ENCODE measurements at regions not wholly inside any gene's neighbourhood (a gene's known extent, or its start where the extent isn't known, plus 50 kb on each side); places are given as distances from the start of the nearest gene placed in this dataset.

DNA sequence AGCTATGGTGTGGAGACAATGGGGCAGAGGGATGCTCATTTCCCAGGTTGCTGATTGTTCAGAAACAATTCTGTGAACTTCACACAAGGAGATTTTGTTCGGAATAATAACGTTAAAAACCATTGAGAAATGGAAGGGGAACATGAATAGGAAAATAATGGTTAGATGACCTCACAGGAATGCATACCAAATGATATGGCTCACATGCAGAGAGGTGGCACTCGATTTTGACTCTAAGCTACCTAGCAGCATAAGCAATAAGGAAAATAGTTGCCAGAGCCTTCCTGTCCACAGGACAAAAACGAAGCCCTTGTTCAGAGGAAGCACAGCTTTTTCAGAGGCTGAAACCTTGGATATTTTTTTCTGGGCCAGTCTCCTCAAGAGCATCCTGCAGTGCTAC, 293.1 kb downstream of the ZEB1 start (continued):
- TF ChIP-seq, protein P1, sequence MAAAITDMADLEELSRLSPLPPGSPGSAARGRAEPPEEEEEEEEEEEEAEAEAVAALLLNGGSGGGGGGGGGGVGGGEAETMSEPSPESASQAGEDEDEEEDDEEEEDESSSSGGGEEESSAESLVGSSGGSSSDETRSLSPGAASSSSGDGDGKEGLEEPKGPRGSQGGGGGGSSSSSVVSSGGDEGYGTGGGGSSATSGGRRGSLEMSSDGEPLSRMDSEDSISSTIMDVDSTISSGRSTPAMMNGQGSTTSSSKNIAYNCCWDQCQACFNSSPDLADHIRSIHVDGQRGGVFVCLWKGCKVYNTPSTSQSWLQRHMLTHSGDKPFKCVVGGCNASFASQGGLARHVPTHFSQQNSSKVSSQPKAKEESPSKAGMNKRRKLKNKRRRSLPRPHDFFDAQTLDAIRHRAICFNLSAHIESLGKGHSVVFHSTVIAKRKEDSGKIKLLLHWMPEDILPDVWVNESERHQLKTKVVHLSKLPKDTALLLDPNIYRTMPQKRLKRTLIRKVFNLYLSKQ (tag by site-specific recombination; IDR thresholded peaks at IDR 0.05; ENCODE audit: borderline replicate concordance), result no peak
- TF ChIP-seq ZNF473 (tag by site-specific recombination; IDR thresholded peaks at IDR 0.05), result no peak
- TF ChIP-seq ZNF837 (tag by site-specific recombination; IDR thresholded peaks at IDR 0.05), result no peak
- no peak for TF ChIP-seq ZNF585B (tag by site-specific recombination; IDR thresholded peaks at IDR 0.05)
- no peak for TF ChIP-seq ZIC2 (tag by site-specific recombination; IDR thresholded peaks at IDR 0.05)
- no peak for TF ChIP-seq ZNF140 (tag by site-specific recombination; IDR thresholded peaks at IDR 0.05)
- TF ChIP-seq, protein P2, sequence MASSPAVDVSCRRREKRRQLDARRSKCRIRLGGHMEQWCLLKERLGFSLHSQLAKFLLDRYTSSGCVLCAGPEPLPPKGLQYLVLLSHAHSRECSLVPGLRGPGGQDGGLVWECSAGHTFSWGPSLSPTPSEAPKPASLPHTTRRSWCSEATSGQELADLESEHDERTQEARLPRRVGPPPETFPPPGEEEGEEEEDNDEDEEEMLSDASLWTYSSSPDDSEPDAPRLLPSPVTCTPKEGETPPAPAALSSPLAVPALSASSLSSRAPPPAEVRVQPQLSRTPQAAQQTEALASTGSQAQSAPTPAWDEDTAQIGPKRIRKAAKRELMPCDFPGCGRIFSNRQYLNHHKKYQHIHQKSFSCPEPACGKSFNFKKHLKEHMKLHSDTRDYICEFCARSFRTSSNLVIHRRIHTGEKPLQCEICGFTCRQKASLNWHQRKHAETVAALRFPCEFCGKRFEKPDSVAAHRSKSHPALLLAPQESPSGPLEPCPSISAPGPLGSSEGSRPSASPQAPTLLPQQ (tag by site-specific recombination; IDR thresholded peaks at IDR 0.05), result no peak
- TF ChIP-seq, protein P3, sequence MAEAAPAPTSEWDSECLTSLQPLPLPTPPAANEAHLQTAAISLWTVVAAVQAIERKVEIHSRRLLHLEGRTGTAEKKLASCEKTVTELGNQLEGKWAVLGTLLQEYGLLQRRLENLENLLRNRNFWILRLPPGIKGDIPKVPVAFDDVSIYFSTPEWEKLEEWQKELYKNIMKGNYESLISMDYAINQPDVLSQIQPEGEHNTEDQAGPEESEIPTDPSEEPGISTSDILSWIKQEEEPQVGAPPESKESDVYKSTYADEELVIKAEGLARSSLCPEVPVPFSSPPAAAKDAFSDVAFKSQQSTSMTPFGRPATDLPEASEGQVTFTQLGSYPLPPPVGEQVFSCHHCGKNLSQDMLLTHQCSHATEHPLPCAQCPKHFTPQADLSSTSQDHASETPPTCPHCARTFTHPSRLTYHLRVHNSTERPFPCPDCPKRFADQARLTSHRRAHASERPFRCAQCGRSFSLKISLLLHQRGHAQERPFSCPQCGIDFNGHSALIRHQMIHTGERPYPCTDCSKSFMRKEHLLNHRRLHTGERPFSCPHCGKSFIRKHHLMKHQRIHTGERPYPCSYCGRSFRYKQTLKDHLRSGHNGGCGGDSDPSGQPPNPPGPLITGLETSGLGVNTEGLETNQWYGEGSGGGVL (tag by site-specific recombination; IDR thresholded peaks at IDR 0.05), result no peak
- no peak for TF ChIP-seq ZNF112 (tag by site-specific recombination; IDR thresholded peaks at IDR 0.05)
- TF ChIP-seq ZNF221 (tag by site-specific recombination; IDR thresholded peaks at IDR 0.05; ENCODE audit: borderline replicate concordance), result no peak
- no peak for TF ChIP-seq ZNF169 (tag by site-specific recombination; IDR thresholded peaks at IDR 0.05)

DNA sequence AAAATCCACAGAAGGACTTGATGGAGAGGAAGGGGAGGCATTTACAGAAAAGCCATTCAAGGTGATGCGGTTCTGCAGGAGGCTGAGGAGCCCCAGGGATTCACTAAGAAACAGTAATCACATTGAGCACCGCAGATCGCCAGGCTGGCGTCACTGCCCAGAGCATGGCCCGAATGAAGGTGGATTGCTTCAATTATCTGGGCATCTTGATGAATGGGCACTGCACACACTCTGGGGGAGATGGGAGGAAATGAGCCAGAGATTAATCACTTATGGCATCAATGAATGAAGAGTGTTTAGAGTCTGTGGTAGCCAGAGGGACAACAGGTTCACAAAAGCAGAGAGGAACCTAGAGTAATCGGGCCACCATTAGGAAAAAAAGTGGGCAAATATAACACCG, 292.1 kb downstream of the ZEB1 start:
- H3K4me1 ChIP-seq (ENCODE audit: control insufficient read depth, insufficient read depth, low read length), result no peaks in the 10 kb centered on the region
- no peaks in the 10 kb centered on the region for H3K36me3 ChIP-seq (ENCODE audit: control insufficient read depth in 2 of 2, insufficient read depth in 1 of 2, low read length in 2 of 2)
- ChIA-PET POLR2A (no interaction called here), CTCF (no interaction called here)
- no peak overlapping the region for H3K4me3 ChIP-seq (ENCODE audit: low read depth, low read length)
- no peaks in the 10 kb centered on the region for H3K9me3 ChIP-seq (ENCODE audit: control insufficient read depth, insufficient read depth, low read depth, low read length)
- TF ChIP-seq ZNF202 (tag by site-specific recombination; IDR thresholded peaks at IDR 0.05; ENCODE audit: borderline replicate concordance), result no peak
- TF ChIP-seq, protein P4, sequence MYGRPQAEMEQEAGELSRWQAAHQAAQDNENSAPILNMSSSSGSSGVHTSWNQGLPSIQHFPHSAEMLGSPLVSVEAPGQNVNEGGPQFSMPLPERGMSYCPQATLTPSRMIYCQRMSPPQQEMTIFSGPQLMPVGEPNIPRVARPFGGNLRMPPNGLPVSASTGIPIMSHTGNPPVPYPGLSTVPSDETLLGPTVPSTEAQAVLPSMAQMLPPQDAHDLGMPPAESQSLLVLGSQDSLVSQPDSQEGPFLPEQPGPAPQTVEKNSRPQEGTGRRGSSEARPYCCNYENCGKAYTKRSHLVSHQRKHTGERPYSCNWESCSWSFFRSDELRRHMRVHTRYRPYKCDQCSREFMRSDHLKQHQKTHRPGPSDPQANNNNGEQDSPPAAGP (tag by site-specific recombination; IDR thresholded peaks at IDR 0.05), result no peak
- TF ChIP-seq ZFP37 (tag by site-specific recombination; IDR thresholded peaks at IDR 0.05), result no peak
- no peak for TF ChIP-seq ZNF404 (tag by site-specific recombination; IDR thresholded peaks at IDR 0.05)
- no peak for TF ChIP-seq GLI4 (tag by site-specific recombination; IDR thresholded peaks at IDR 0.05)
- TF ChIP-seq ZNF660 (tag by site-specific recombination; IDR thresholded peaks at IDR 0.05), result no peak
- TF ChIP-seq, protein P5, sequence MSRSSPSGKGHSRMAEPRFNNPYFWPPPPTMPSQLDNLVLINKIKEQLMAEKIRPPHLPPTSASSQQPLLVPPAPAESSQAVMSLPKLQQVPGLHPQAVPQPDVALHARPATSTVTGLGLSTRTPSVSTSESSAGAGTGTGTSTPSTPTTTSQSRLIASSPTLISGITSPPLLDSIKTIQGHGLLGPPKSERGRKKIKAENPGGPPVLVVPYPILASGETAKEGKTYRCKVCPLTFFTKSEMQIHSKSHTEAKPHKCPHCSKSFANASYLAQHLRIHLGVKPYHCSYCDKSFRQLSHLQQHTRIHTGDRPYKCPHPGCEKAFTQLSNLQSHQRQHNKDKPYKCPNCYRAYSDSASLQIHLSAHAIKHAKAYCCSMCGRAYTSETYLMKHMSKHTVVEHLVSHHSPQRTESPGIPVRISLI (tag by site-specific recombination; IDR thresholded peaks at IDR 0.05), result no peak
- no peak for TF ChIP-seq ZNF223 (tag by site-specific recombination; IDR thresholded peaks at IDR 0.05)
- no peak for TF ChIP-seq YY1 (tag by site-specific recombination; IDR thresholded peaks at IDR 0.05)
- no peak for TF ChIP-seq ZNF654 (tag by site-specific recombination; IDR thresholded peaks at IDR 0.05; ENCODE audit: low read depth)
- TF ChIP-seq ZNF677 (tag by site-specific recombination; IDR thresholded peaks at IDR 0.05), result no peak
- TF ChIP-seq, protein P6, sequence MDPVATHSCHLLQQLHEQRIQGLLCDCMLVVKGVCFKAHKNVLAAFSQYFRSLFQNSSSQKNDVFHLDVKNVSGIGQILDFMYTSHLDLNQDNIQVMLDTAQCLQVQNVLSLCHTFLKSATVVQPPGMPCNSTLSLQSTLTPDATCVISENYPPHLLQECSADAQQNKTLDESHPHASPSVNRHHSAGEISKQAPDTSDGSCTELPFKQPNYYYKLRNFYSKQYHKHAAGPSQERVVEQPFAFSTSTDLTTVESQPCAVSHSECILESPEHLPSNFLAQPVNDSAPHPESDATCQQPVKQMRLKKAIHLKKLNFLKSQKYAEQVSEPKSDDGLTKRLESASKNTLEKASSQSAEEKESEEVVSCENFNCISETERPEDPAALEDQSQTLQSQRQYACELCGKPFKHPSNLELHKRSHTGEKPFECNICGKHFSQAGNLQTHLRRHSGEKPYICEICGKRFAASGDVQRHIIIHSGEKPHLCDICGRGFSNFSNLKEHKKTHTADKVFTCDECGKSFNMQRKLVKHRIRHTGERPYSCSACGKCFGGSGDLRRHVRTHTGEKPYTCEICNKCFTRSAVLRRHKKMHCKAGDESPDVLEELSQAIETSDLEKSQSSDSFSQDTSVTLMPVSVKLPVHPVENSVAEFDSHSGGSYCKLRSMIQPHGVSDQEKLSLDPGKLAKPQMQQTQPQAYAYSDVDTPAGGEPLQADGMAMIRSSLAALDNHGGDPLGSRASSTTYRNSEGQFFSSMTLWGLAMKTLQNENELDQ (tag by site-specific recombination; IDR thresholded peaks at IDR 0.05; ENCODE audit: low read depth), result no peak
- TF ChIP-seq, protein P7, sequence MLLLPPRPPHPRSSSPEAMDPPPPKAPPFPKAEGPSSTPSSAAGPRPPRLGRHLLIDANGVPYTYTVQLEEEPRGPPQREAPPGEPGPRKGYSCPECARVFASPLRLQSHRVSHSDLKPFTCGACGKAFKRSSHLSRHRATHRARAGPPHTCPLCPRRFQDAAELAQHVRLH (tag by site-specific recombination; IDR thresholded peaks at IDR 0.05), result no peak
- no peak overlapping the region for H3K27ac ChIP-seq (ENCODE audit: extremely low read depth, low read depth, low read length)

Measured in HEK293 (cell line).